Stimulated activated memory B cell treated with anti-CD40 and anti-IgM and Interleukin-4, amounts not matched to agents 10 μg/mL and 1 μg/mL and 100 μg/mL, for 72 hours (primary cell): ENCODE measurements at regions not wholly inside any gene's neighbourhood (a gene's known extent, or its start where the extent isn't known, plus 50 kb on each side); places are given as distances from the start of the nearest gene placed in this dataset.
"Not testable (repeated sequence)": the region's sequence is repeated elsewhere in the genome, so short reads cannot be mapped to it uniquely, and the experiment has no call there.

Experiments used
- ATAC-seq: fragments of 150-1000 bp; cut with Tn5 transposase; 2 replicates; pipeline ENCODE4 v1.10.0; 2021
- H3K27ac Mint-ChIP-seq: one replicate; pipeline ENCODE4 v1.8.0; 2022; ENCODE audit warnings: mild to moderate bottlenecking, mixed read lengths
- H3K27me3 Mint-ChIP-seq: one replicate; pipeline ENCODE4 v1.8.0; 2022; ENCODE audit warnings: mixed read lengths
- H3K36me3 Mint-ChIP-seq: one replicate; pipeline ENCODE4 v1.8.0; 2022; ENCODE audit warnings: mixed read lengths
- H3K4me1 Mint-ChIP-seq: one replicate; pipeline ENCODE4 v1.8.0; 2022; ENCODE audit warnings: mixed read lengths
- H3K4me3 Mint-ChIP-seq: one replicate; pipeline ENCODE4 v1.8.0; 2022; ENCODE audit warnings: mild to moderate bottlenecking, moderate library complexity, mixed read lengths
- H3K9me3 Mint-ChIP-seq: one replicate; pipeline ENCODE4 v1.8.0; 2022; ENCODE audit warnings: mixed read lengths

DNA sequence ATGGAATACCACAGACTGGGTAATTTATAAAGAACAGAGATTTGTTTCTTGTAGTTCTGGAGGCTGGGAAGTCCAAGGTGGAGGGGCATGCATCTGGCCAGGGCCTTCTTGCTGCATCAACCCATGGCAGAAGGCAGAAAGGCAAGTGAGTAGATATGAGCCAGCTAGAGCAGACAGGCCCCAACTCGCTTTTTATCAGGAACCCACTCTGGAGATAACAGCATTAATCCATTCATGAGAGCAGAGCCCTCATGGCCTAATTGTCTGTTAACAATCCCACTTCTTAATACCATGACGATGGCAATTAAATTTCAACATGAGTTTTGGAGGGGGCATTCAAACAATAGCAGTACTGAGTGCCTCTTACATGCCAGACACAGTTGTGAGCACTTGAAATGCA, 87.2 kb upstream of the SOX13 start:
- Mint-ChIP-seq H3K4me1 (no peaks in the 10 kb centered on the region), H3K4me3 (no peak overlapping the region), H3K27ac (no peak overlapping the region), H3K9me3 (no peaks in the 10 kb centered on the region), H3K27me3 (peaks cover 8% of the 10 kb centered on the region), H3K36me3 (no peaks in the 10 kb centered on the region)
- ATAC-seq, result no peak

DNA sequence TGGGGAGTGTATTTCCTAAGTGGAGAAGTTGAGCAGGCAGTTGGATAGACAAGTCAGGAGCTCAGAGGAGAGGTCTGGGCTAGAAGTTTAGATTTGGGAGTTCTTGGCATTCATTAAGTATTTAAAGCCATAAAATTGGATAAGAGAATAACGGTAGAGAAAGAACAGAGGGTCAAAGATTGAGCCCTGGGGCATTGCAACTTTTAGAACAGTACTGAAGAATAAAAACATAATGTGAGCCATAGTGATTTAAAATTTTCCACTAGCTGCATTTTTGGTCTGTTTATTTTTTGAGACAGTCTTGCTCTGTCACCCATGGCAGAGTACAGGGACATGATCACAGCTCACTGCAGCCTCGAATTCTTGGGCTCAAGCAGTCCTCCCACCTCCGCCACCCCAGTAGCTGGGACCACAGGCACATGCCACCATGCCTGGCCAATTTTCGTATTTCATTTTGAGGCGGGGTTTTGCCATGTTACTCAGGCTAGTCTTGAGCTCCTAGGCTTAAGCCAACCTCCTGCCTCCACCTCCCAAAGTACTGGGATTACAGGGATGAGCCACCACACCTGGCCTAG, 85.9 kb upstream of the SOX13 start:
- Mint-ChIP-seq H3K36me3 (no peaks in the 10 kb centered on the region), H3K4me1 (no peaks in the 10 kb centered on the region), H3K9me3 (no peaks in the 10 kb centered on the region), H3K27ac (no peak overlapping the region), H3K27me3 (peaks cover 8% of the 10 kb centered on the region), H3K4me3 (no peak overlapping the region)
- ATAC-seq, result no peak

DNA sequence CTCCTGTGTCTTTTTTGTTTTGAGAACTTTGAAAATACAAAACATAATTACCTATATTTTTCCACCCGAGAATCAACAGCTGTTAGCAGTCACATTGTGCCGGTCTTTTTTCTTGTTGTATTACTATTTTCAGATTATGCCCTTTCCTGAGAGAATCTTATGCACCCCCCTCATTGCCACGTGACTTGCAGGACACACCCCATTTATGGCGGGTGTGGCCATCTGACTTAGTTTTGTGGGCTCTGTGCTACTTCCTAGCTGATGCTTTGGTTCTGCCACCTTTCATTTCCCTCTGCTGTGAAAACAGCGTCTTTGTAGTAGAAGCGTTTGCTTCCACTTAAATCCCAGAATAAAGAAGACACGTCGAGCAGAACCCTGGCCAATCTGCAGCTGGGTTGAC, 82.8 kb upstream of the SOX13 start:
- Mint-ChIP-seq H3K27me3 (peaks cover 12% of the 10 kb centered on the region), H3K4me3 (no peak overlapping the region), H3K9me3 (no peaks in the 10 kb centered on the region), H3K27ac (no peak overlapping the region), H3K4me1 (no peaks in the 10 kb centered on the region), H3K36me3 (no peaks in the 10 kb centered on the region)
- no peak for ATAC-seq

DNA sequence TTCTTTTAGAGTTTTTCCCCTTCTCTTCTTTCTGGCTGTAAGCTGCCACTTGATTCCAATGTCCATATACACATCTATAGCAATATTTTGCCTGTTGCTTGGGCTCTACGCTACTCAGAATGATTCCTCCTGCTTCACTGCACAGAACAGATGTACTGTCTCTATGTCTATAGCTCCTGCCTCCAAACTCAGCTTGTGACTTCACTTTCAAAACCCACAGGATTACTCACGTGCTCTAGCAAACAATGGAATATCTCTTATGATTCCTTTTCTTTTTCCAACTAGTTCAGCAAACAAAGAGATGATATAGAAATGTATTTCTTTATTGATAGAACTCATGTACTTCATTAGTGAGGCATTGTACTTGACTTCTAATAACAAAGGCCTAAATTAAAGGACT, 80.5 kb upstream of the SOX13 start:
- ATAC-seq, result no peak
- Mint-ChIP-seq H3K36me3 (no peaks in the 10 kb centered on the region), H3K4me1 (no peaks in the 10 kb centered on the region), H3K27me3 (peaks cover 23% of the 10 kb centered on the region), H3K27ac (no peak overlapping the region), H3K4me3 (no peak overlapping the region), H3K9me3 (no peaks in the 10 kb centered on the region)

DNA sequence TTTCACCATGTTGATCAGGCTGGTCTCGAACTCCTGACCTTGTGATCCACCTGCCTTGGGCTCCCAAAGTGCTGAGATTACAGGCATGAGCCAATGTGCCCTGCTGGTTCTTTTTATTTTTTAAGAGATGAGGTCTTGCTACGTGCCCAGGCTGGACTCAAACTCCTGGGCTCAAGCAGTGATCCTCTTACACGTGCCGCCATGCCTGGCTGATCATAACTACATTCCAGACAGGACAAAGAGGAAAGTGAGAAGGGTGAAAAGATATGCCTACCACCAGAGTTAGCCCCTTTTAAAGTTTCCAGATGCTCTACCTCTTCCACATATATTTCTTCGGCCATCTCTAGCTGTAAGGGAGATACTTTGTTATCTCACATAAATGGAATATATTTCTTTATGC, 79.7 kb upstream of the SOX13 start:
- no peaks in the 10 kb centered on the region for H3K9me3 Mint-ChIP-seq
- H3K4me1 Mint-ChIP-seq, result no peaks in the 10 kb centered on the region
- H3K27ac Mint-ChIP-seq, result no peak overlapping the region
- peaks cover 23% of the 10 kb centered on the region for H3K27me3 Mint-ChIP-seq
- H3K4me3 Mint-ChIP-seq, result no peak overlapping the region
- no peaks in the 10 kb centered on the region for H3K36me3 Mint-ChIP-seq
- no peak for ATAC-seq

DNA sequence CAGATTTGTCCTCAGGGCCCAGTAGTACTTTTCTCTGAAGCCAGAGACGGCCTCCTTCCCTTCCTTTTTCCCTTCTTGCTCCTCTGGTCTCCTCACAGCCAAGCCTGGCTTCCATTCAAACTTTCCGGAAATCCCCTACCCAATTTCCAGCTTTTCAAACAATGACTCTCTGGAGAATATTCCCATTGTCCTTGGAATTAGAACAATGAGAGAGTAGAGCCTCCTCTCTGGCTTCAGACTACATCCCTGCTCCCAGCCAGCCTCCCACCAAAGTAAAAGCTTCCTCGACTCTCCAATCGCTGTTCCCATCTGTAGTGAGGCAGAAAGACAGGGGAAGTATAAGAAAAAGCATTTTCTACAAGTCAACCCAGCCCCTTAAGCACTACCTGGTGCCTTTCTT, 77.7 kb upstream of the SOX13 start:
- Mint-ChIP-seq H3K4me1 (no peaks in the 10 kb centered on the region), H3K36me3 (peaks cover 3% of the 10 kb centered on the region), H3K27me3 (peaks cover 23% of the 10 kb centered on the region), H3K27ac (no peak overlapping the region), H3K4me3 (no peak overlapping the region), H3K9me3 (peaks cover 4% of the 10 kb centered on the region)
- no peak for ATAC-seq

DNA sequence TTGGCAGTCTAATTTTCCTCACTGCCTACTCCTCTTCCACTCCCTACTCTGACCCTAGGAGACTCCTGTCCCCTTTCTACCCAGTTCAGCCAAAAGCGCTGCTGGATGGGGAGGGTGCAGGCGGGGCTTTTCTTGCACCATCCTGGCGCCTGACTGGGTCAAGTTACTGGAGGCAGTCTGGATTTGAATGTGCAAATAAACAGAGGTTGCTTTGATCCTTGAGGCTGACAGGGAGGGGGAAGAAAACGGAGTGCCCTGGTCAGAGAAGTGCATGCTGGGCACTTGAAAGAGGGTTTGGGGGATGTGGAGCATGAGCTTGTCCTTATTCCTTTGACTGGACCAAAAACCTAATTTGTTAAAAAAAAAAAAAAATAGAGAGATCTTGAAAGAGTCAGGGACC, 76.8 kb upstream of the SOX13 start:
- ATAC-seq, result no peak
- Mint-ChIP-seq H3K9me3 (peaks cover 11% of the 10 kb centered on the region), H3K4me1 (peaks cover 6% of the 10 kb centered on the region), H3K27ac (no peak overlapping the region), H3K36me3 (peaks cover 4% of the 10 kb centered on the region), H3K27me3 (peaks cover 26% of the 10 kb centered on the region), H3K4me3 (no peak overlapping the region)

DNA sequence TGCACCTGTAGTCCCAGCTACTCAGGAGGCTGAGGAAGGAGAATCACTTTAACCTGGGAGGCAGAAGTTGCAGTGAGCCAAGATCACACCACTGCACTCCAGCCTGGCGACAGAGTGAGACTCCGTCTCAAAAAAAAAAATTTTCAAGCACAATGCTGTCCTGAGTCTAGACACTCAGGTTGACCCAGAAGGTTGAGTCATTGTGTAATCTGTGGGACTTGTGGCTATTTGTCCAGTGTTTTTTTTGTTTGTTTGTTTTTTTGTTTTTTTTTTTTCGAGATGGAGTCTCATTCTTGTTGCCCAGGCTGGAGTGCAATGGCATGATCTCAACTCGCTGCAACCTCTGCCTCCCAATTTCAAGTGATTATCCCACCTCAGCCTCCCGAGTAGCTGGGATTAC, 74.3 kb upstream of the SOX13 start:
- ATAC-seq, H3K4me1 Mint-ChIP-seq, H3K27ac Mint-ChIP-seq, H3K36me3 Mint-ChIP-seq, H3K4me3 Mint-ChIP-seq: not testable (repeated sequence)
- H3K9me3 Mint-ChIP-seq, result peaks cover 14% of the 10 kb centered on the region
- H3K27me3 Mint-ChIP-seq, result peaks cover 34% of the 10 kb centered on the region

DNA sequence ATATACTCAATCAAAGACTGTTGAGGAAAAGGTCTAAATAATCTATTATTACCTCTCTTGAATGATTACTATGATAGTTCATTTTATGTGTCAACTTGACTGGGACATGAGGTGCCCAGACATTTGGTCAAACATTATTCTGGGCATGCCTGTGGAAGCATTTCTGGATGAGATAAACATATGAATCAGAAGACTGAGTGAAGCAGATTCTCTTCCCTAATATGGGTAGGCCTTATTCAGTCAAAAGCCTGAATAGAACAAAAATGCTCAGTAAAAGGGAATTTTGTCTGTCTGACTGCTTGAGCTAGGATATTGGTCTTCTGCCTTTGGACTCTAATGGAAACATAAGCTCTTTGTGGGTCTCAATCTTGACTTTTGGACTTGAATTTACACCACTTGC, 73.3 kb upstream of the SOX13 start:
- peaks cover 6% of the 10 kb centered on the region for H3K4me1 Mint-ChIP-seq
- ATAC-seq, result no peak

DNA sequence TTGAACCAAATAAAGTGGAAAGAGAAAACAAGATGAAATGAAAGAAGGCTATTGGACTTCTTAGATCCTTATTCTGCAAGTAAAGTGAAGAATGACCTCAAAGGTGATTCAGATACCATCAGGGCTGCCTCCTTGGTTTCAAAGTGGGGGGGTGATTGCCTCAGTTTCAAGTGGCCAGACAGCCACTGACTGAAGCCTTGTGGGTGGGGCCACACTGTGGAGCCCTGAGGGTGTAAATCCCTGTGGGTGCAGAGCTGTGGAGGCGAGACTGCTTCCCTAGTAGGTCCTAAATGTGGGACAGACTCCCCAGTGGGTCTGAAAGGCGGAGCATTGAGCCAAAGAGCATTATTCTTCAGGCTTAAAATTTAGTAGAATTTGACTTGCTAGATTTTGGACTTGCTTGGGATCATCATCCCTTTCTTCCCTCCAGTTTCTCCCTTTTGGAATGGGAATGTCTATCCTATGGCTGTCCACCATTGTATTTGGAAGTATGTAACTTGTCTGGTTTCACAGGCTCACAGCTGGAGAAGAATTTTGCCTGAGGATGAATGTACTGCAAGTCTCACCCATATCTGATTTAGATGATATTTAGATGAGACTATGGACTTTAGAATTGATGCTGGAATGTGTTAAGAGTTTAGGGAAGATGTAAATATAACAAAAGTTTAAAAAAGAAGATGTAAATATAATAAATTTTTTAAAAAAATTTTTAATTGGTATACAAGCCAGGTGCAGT, 71.6 kb upstream of the SOX13 start:
- ATAC-seq, result no peak
- Mint-ChIP-seq H3K36me3 (peaks cover 4% of the 10 kb centered on the region), H3K4me3 (no peak overlapping the region), H3K27ac (no peak overlapping the region), H3K27me3 (peaks cover 39% of the 10 kb centered on the region), H3K4me1 (peaks cover 6% of the 10 kb centered on the region), H3K9me3 (peaks cover 16% of the 10 kb centered on the region)

More for the DNA sequence above, 73.3 kb upstream of the SOX13 start:
- no peak overlapping the region for H3K4me3 Mint-ChIP-seq
- no peak overlapping the region for H3K27ac Mint-ChIP-seq
- peaks cover 14% of the 10 kb centered on the region for H3K9me3 Mint-ChIP-seq
- H3K27me3 Mint-ChIP-seq, result peaks cover 41% of the 10 kb centered on the region
- peaks cover 4% of the 10 kb centered on the region for H3K36me3 Mint-ChIP-seq

DNA sequence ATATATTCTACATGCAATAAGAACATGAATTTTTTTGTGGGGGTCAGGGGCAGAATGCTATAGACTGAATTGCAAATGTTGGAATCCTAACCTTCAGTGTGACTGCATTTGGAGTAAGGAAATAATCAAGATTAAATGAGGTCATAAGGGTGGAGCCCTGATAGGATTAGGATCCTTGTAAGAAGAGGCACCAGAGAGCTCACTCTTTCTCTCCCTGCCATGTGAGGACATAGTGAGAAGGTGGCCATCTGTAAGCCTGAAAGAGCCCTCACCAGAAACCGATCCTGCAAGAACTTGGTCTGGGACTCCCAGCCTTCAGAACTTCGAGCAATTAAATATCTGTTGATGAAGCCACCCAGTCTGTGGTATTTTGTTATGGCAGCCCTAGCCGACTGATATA, 70.3 kb upstream of the SOX13 start:
- no peak for ATAC-seq
- H3K9me3 Mint-ChIP-seq, result peaks cover 16% of the 10 kb centered on the region
- peaks cover 4% of the 10 kb centered on the region for H3K36me3 Mint-ChIP-seq
- H3K27me3 Mint-ChIP-seq, result peaks cover 32% of the 10 kb centered on the region
- no peak overlapping the region for H3K4me3 Mint-ChIP-seq
- peaks cover 6% of the 10 kb centered on the region for H3K4me1 Mint-ChIP-seq
- H3K27ac Mint-ChIP-seq, result no peak overlapping the region

DNA sequence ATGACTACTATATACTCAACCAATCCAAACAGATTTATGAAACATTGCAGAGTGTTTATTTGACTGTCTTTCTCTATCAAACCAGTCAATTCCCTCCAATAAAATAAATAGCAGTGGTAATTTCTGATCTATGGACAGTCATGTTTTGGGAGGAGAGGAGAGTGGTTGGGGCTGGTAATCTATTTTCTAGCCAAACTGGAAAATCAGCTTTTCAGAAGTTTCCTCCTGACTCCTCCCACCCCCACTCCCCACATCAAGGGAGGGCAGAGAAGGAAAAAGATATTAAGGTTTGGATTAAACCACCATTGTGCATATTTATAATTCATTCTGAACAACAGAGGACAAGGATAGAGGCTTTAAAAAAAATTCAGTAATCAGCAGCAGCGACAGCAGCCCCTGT, 69.4 kb upstream of the SOX13 start:
- no peak overlapping the region for H3K27ac Mint-ChIP-seq
- peaks cover 32% of the 10 kb centered on the region for H3K27me3 Mint-ChIP-seq
- peaks cover 4% of the 10 kb centered on the region for H3K36me3 Mint-ChIP-seq
- no peak overlapping the region for H3K4me3 Mint-ChIP-seq
- H3K9me3 Mint-ChIP-seq, result peaks cover 16% of the 10 kb centered on the region
- ATAC-seq, result no peak
- peaks cover 6% of the 10 kb centered on the region for H3K4me1 Mint-ChIP-seq

DNA sequence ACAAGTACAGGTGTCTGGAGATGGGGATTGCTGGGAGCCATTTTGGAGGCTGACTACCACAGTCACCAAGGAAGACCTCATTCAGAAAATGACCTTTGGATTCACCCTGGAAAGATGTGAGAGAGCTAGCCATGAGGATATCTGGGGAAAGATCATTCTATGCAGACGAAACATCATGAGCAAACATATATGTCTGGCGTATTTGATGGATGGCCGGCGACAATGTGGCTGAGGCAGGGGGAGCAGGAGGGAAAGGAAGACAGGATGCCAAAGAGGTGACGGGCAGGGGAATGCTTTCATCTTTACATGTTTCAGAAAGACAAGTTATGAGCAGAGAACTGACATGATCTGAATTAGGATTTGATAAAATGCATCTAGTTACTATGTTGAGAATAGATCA, 61.5 kb upstream of the SOX13 start:
- Mint-ChIP-seq H3K27ac (no peak overlapping the region), H3K27me3 (no peaks in the 10 kb centered on the region), H3K4me1 (no peaks in the 10 kb centered on the region), H3K9me3 (no peaks in the 10 kb centered on the region), H3K4me3 (no peak overlapping the region), H3K36me3 (no peaks in the 10 kb centered on the region)
- ATAC-seq, result no peak

DNA sequence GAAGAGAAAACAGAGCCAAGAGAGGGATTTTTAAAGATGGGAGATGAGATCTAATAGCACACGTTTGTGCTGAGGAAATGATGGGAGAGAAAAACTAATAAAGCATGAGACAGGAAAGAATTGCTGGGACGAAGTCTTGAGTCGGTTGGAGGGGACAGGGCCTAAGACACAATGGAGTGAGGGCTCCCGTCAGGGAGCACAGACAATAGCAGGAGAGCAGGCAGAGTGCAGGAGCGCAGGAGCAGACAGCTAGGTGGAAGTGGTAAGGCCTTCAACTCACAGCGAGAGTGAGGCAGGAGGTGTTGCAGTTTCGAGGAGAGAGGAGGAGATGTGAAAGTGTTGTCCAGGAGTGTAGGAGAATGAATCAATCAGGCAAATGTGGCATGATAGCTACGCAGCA, 59.9 kb upstream of the SOX13 start:
- no peak overlapping the region for H3K27ac Mint-ChIP-seq

DNA sequence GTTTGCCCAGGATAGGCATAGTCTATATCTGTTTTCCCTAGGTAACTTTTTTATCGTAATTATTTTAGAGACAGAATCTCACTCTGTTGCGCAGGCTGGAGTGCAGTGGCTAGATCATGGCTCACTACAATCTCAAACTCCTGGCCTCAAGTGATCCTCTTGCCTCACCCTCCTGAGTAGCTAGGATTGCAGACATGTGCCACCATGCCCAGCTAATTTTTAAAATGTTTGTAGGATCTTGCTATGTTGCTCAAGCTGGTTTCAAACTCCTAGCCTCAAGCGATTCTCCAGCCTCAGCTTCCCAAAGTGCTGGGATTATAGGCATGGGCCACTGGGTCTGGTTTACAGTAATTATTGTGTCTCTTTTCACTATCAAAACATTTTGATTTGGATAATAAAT, 58.6 kb upstream of the SOX13 start:
- no peaks in the 10 kb centered on the region for H3K27me3 Mint-ChIP-seq
- no peak overlapping the region for H3K27ac Mint-ChIP-seq
- no peak for ATAC-seq
- H3K36me3 Mint-ChIP-seq, result no peaks in the 10 kb centered on the region
- H3K4me1 Mint-ChIP-seq, result no peaks in the 10 kb centered on the region
- H3K9me3 Mint-ChIP-seq, result peaks cover 4% of the 10 kb centered on the region
- no peak overlapping the region for H3K4me3 Mint-ChIP-seq

More for the DNA sequence above, 59.9 kb upstream of the SOX13 start:
- H3K4me3 Mint-ChIP-seq, result no peak overlapping the region
- no peaks in the 10 kb centered on the region for H3K9me3 Mint-ChIP-seq
- H3K36me3 Mint-ChIP-seq, result no peaks in the 10 kb centered on the region
- no peaks in the 10 kb centered on the region for H3K27me3 Mint-ChIP-seq
- no peaks in the 10 kb centered on the region for H3K4me1 Mint-ChIP-seq
- ATAC-seq, result no peak

DNA sequence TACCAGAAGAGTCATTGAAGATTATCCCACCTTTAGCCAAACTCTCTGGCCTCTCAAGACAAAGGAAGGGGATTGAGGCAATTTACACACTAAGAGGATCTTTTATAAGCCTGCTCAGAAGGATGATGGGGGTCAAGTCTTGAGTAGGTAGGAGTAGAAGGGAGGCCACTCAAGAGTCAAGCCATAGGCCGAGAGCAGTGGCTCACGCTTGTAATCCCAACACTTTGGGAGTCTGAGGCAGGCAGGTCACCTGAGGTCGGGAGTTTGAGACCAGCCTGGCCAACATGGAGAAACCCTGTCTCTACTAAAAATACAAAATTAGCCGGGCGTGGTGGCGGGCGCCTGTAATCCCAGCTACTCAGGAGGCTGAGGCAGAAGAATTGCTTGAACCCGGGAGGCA, 58.0 kb upstream of the SOX13 start:
- not testable (repeated sequence) for H3K4me3 Mint-ChIP-seq, H3K27me3 Mint-ChIP-seq, ATAC-seq, H3K4me1 Mint-ChIP-seq, H3K27ac Mint-ChIP-seq, H3K36me3 Mint-ChIP-seq, H3K9me3 Mint-ChIP-seq
